HS-5 (cell line): ENCODE measurements at regions not wholly inside any gene's neighbourhood (a gene's known extent, or its start where the extent isn't known, plus 50 kb on each side); places are given as distances from the start of the nearest gene placed in this dataset.

Experiments
- DNase-seq: peaks from one replicate; pipeline ENCODE4 v3.0.0-alpha.2; 2012; ENCODE audit warnings: low read depth

- DNase-seq, result no peak
Observed at GRCh38 chr15:81595752-81596151, 221.7 kb upstream of the TMC3 start.

DNA sequence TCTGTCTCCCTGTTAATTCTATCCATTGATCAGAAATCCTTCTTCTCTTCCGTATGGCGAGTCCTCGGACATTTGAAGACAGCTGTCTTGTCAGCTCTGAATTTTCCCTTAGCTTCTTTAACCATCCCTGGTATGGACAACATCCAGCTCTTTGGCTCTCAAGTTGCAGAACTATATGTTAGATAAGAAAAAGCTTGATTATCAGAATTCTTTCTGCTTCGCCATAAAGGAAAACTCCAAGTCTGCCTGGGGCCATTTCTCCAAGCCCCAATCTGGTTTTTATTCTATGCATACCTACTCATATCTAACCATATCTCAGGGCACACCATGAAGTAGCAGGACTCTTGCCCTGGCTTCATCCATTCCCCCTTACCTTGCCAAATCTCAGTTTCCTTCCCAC, 215.7 kb upstream of the TMC3 start:
- no peak for DNase-seq

DNA sequence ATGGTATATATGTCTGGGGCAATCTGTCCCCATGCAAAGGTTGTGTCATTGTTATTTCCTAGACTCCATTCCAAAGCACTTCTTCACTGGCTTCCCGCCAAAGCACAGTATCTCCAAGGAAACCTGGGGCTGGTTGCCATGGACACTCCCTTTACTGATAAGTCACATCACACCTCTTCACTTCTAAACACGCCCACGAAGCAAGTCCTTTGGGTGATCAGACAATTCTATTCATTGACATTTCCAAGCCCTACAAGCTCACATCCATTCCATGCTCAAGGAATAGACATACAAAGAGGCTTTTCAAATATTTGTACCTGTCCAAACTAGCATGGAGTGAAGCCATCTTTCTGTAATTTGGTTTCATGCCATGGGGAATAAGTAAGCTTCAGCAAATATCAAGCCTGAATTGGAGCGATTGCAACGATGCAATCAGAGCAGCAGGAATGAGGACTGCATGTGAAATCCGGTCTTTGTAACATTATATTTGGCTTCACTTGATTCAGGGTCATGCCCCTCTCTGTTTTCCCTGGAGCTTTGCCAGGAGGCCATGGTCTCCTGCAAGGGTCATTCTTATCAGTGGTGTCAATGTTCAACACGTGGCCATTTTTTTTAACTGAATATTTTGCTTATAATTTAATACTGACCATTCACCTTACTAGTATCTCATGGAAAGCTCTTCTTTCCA, 201.6 kb upstream of the TMC3 start:
- no peak for DNase-seq

GRCh38 chr15:81573098-81573746, 199.2 kb upstream of the TMC3 start:
- DNase-seq, result no peak

DNA sequence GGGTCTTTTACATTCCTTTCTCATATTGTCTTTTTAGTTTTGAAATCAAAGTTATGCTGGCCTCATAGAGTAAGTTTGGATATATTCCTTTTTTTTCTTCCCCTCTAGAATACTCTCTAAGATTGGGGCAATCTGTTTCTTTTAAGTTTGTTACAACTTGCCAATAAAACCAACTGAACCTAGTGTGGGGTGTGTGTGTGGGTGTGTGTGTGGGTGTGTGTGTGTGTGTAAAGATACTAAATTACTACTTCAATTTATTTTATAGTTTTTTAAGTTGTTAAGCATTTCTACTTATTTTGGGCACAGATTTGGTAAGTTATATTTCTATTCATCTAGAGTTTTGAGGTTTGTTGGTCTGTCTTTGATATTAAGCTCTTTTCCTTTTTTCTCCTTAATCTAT, 198.2 kb upstream of the TMC3 start:
- no peak for DNase-seq

DNA sequence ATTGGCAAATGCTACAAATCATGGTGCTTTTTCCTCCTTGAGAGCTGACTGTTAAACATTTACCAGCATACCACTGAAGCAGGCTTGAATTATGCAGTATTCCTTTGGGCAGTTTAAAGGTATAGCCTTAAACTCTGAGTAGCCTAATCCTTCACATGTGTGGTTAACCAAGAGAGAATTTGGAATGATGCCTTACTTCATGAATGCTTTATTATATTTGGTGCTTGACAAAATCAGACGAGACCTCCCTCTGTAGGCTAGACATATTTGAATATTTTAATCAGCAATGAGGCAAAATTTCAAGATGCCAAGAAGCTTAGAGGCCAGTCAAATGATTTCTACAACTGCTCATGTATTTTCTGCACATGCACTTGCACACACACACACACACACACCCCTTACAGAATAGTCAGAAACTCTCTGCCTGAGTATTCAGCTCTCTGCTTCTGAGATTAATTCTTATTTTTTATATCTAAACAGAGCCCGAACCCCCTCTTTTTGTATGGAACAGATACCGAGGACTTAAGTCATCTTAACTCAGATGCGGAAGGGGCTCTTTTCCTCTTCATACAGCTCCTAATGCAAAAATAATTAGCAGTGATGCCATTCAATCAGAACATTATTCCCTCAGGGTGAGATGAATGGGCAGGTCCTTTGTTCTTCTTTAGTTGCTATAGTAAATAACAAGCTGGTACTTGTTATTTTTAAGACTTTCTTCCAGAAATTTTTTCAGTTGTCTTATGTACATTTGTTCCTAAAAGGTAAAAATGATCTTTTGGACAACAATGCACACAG, 195.5 kb upstream of the TMC3 start:
- DNase-seq, result no peak

DNA sequence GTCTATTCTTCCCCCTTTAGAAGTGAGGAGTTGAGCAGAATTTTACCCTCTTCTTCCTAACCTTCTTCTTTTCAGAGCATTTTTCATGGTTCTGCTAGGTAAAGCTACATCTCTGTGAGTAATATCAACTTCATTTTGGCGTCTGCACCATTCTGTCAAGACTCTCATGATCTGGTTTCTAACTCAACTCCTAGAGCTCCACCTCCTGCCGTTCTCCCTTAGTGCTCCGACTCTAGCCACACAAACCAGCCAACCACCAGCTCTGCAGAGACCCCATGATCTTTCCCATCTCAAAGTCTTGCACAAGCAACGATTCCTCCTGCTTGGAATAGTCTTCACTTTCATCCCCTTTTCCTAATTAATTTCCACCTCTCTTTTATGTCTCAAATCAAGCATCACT, 193.9 kb upstream of the TMC3 start:
- DNase-seq, result no peak

DNA sequence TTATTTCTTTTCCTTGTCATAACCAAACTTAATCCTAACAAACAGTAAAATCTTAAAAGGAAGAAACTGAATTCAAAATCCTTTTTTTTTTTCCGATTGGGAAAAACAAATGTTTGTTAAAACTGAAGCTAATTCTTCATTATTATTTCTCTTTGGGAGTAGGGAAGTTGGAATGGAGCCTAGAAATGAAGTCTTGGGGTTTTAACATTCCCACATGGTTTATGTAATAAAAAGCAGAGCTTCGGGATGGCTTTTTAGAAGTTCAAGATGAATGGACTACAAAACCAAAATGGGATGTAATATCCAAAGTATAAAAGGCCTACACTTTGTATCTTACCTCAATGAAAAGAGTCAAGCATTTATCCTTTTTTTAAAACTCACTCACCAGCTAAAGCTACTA, 189.0 kb upstream of the TMC3 start:
- DNase-seq, result no peak

GRCh38 chr15:81560405-81560804, 186.4 kb upstream of the TMC3 start:
- DNase-seq, result no peak

- DNase-seq, result no peak
Observed at GRCh38 chr15:81558056-81558455, 184.0 kb upstream of the TMC3 start.

DNA sequence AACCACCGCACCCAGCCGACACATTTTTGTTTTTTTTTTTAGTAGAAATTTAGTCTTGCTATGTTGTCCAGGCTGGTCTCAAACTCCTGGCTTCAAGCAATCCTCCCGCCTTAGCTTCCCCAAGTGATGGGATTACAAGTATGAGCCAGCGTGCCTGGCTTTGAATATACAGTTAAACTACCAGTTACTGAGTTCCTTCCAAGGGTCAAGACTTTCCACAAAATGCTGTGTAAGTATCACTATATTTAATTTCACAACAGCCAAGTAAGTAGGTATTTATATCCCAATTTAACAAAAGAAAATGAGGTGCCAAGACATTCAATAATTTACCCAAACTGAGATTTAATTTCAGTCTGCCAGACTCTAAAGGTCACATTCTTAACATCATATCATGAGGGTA, 181.3 kb upstream of the TMC3 start:
- no peak for DNase-seq

DNA sequence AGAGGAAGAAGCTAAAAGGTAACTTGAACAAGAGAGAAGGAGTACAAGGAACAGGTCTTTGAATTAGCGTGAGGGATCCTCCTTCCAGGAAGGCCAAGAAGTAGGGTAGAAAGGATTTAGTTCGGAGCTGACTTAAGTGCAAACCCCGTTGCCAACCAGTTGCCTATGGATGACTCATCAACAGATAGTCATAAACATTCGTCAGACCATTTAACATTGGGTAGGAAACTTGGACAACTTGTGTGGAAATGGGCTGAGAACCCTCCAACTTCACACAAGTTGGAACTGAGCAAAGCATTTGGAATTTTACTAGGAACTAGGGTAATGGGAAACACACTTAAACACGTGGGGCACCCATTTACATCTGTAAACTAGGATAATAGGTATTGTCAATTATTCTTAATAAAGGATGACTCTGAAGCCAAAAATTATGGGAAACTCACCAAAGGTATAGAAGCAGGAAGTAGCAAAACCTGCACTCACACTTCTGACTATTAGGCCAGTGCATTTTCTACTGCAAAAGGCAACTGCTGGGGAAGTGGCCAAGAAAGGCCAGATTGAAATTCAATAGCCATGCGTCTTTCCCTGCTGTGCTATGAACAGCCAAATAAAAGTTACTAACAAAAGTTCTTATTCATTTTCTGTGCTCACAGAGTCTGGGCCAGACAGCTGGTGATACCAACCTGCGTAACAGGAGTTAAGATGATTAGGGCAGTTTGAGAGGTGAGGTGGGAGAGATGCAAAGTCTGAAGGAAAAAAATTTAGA, 174.5 kb upstream of the TMC3 start:
- DNase-seq, result peak; percentile 8

DNA sequence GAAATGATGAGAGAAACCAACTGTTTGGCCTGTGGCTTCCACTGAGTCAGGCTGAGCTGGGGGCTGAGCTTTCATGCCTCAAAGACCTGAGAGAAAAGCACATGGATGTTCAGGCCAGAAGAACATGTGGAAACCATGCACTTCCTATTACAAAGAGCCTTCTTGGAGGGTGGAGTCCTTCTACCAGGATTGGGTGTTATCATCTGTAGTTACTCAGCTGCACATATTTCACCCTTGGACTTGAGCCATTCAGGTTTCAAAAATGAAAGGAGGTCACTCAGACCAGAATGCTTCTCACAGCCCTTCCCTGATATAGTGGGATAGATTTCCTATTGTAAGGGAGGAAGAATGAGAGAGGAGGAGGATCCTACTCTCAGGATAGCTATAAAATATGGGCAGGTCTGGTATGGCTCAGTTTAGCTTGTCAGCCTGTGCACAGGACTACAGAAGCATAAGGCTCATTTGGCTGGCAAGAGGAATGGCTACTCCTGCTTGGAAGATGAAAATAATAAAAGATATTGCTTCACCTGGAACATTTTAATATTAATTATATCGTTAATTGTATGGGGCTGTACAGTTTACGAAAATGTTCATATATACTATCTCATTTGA, 173.6 kb upstream of the TMC3 start:
- no peak for DNase-seq

DNA sequence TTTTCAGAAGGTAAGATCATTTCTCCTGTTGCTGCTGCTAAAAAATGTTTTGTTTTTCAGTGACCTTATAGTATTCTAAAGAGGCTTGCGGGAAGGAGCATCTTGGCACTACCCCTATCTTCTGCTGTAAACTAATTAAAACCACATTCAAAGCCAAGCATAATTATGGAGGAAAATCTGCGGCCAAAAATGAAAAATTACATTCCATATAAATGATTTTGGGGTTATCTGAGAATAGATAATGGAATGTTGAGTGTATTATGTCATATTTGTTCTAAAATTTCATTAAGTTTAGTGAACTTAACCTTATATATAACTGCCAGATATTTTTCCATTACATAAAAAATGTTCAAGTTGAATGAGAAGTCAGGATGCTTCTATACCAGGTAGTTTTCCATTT, 170.4 kb upstream of the TMC3 start:
- DNase-seq, result no peak

- no peak for DNase-seq
Observed at GRCh38 chr15:81540909-81541308, 166.9 kb upstream of the TMC3 start.

- DNase-seq, result no peak
Observed at GRCh38 chr15:81536356-81536755, 162.3 kb upstream of the TMC3 start.

DNA sequence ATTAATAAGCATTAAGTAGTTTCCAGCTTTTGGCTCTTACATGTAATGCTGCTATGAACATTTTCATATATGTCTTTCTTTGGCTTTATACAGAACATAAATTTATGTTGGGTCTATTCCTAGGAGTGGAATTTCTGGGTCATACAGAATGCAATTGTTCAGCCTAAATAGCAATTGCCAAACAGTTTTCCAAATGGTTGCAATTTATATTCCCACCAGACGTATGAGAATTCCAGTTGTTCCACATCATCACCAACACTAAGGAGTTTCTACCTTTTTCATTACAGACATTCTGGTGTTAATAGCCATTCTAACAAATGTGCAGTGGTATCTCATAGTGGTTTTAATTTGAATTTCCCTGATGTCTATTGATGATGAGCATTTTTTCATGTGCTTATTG, 160.1 kb upstream of the TMC3 start:
- DNase-seq, result no peak

DNA sequence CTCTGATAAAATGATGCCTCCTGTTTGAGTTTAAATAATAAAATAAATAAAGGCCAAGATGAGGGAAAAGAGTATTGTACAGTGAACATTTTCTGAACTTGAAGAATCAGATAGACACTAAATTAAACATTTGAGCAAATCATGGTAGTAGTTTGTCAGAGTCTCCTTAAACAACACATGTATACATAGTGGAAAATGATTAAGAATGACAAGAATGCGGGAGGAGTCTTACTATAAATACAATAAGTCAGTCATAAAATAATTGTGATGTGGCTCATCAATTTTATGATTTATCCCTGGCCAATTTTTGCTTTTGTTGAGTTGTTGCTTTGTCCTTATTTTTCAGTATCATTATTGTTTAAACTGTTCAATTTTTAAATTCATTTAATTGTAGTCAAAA, 158.0 kb upstream of the TMC3 start:
- no peak for DNase-seq

DNA sequence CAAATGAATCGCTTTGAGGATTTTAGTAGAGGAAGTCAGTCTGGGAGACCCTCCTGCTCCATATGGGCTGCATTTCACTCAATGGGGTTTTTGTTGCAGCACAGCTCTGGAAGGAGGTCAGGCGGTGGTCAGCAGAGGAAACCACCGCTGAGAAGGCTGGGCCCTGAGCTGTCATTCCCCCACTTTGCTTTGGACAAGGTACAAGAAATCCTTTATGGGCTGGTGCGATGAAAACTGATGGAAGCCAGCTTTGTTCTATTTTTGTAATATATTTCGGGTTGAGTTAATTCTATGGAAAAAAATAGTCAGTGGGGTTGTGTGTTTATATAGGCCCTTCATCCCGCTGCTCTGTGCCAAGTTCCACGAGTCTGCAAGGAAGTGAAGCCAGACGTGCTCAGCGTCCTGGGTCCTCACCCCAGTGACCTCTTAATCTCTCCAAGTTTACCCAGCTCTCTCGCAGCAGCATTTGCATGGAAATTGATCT, 157.1 kb upstream of the TMC3 start:
- no peak for DNase-seq

GRCh38 chr15:81530271-81530691, 156.3 kb upstream of the TMC3 start:
- no peak for DNase-seq

- DNase-seq, result no peak
Observed at GRCh38 chr15:81529481-81529880, 155.5 kb upstream of the TMC3 start.

DNA sequence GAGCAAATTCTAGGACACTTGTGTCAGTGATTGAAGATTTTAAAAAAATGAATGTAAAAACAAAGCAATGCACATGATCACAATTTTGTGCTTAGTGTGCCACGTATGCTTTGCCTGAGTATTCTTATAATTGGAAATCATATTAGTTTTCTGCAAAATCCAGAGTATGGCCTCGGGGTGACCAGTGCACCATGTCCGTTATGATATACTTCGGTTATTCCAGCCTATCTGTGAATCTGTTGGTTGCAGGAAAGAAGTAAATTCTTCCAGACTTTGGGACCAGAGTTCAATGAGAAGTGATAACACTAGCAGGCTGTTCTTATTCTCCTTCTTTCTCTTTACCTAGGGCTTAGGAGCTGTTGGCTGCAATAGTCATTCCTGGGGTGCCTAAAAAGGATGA, 152.0 kb upstream of the TMC3 start:
- no peak for DNase-seq
